ENCODE measurements at regions not wholly inside any gene's neighbourhood (a gene's known extent, or its start where the extent isn't known, plus 50 kb on each side); places are given as distances from the start of the nearest gene placed in this dataset.
A peak's percentile ranks its signal among the peaks of the same experiment; 100 is the strongest.

DNA sequence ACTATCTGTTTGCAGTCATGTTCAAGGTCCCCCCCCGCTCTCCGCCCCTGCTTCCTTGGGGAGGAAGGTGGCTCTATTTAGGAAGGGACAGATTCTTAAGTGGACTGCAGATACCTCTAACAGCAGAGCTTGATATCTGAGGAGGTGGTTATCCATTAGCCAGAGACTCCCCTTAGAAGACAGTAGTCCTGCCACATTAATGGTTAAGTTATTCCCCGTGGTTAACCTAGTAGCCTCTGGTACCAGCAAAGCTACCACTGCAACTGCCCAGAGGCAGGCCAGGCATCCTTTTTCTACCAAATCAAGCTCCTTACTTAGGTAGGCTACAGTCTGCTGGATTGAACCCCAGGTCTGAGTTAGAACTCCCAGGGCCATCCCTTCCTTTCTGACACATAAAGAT, 162.1 kb upstream of the AVPR1A start:
- TF ChIP-seq EZH2 (IDR thresholded peaks at IDR 0.05; ENCODE audit: insufficient read depth, poor library complexity, severe bottlenecking) (no peak), EZH2phosphoT487 (IDR thresholded peaks at IDR 0.05; ENCODE audit: insufficient read depth, low read depth) (no peak)
- H3K9me2 ChIP-seq (ENCODE audit: insufficient read depth), result no peaks in the 10 kb centered on the region
- H2AFZ ChIP-seq, result no peak overlapping the region
- H3K36me3 ChIP-seq (ENCODE audit: low read depth), result no peaks in the 10 kb centered on the region
- H3K4me1 ChIP-seq (ENCODE audit: insufficient read depth), result no peaks in the 10 kb centered on the region
- H3K9ac ChIP-seq, result no peak overlapping the region
- in situ Hi-C loops (cut with MboI), result no loop called here
- no peaks in the 10 kb centered on the region for H3F3A ChIP-seq (ENCODE audit: insufficient read depth)
- H3K4me3 ChIP-seq, result no peak overlapping the region
- no peaks in the 10 kb centered on the region for H4K20me1 ChIP-seq (ENCODE audit: insufficient read depth)
- no peak overlapping the region for H3K4me2 ChIP-seq (ENCODE audit: unreplicated experiment)
- DNase-seq, result no peak
- no peaks in the 10 kb centered on the region for H3K9me3 ChIP-seq (ENCODE audit: low read depth)
- 57 to 66% methylated on average over 3 of the region's 3 CpGs for WGBS, 2 experiments (ENCODE audit: low coverage in 1 of 2, low lambda C conversion rate in 2 of 2, missing lambda C conversion rate in 2 of 2)
- H3K27me3 ChIP-seq (replicated peaks; ENCODE audit: insufficient read depth), result no peaks in the 10 kb centered on the region
- no peak overlapping the region for H3K27ac ChIP-seq
- no peaks in the 10 kb centered on the region for H3K79me2 ChIP-seq (ENCODE audit: insufficient read depth)

GRCh38 chr12:63308671-63309070, 157.7 kb upstream of the AVPR1A start:
- no peaks in the 10 kb centered on the region for H3K79me2 ChIP-seq (ENCODE audit: insufficient read depth)
- no peak overlapping the region for H3K9ac ChIP-seq
- no peak overlapping the region for H3K4me3 ChIP-seq
- H2AFZ ChIP-seq, result no peak overlapping the region
- H3K4me2 ChIP-seq (ENCODE audit: unreplicated experiment), result no peak overlapping the region
- no peaks in the 10 kb centered on the region for H3K27me3 ChIP-seq (replicated peaks; ENCODE audit: insufficient read depth)
- H3K36me3 ChIP-seq (ENCODE audit: low read depth), result no peaks in the 10 kb centered on the region
- peak; percentile 19 for DNase-seq
- in situ Hi-C loops (cut with MboI), result no loop called here
- no peaks in the 10 kb centered on the region for H3K4me1 ChIP-seq (ENCODE audit: insufficient read depth)
- H3F3A ChIP-seq (ENCODE audit: insufficient read depth), result no peaks in the 10 kb centered on the region
- WGBS, 2 experiments (ENCODE audit: low coverage in 1 of 2, low lambda C conversion rate in 2 of 2, missing lambda C conversion rate in 2 of 2), result 1 to 10% methylated on average over 3 of the region's 3 CpGs
- no peak for TF ChIP-seq EZH2 (IDR thresholded peaks at IDR 0.05; ENCODE audit: insufficient read depth, poor library complexity, severe bottlenecking)
- no peak for TF ChIP-seq EZH2phosphoT487 (IDR thresholded peaks at IDR 0.05; ENCODE audit: insufficient read depth, low read depth)
- no peaks in the 10 kb centered on the region for H3K9me3 ChIP-seq (ENCODE audit: low read depth)
- no peak overlapping the region for H3K27ac ChIP-seq
- H4K20me1 ChIP-seq (ENCODE audit: insufficient read depth), result no peaks in the 10 kb centered on the region
- H3K9me2 ChIP-seq (ENCODE audit: insufficient read depth), result no peaks in the 10 kb centered on the region

GRCh38 chr12:63307849-63308248, 156.8 kb upstream of the AVPR1A start:
- no peaks in the 10 kb centered on the region for H3K36me3 ChIP-seq (ENCODE audit: low read depth)
- no peak overlapping the region for H3K27ac ChIP-seq
- no peaks in the 10 kb centered on the region for H3F3A ChIP-seq (ENCODE audit: insufficient read depth)
- no peaks in the 10 kb centered on the region for H3K9me3 ChIP-seq (ENCODE audit: low read depth)
- H3K4me3 ChIP-seq, result no peak overlapping the region
- H3K27me3 ChIP-seq (replicated peaks; ENCODE audit: insufficient read depth), result no peaks in the 10 kb centered on the region
- H3K9me2 ChIP-seq (ENCODE audit: insufficient read depth), result no peaks in the 10 kb centered on the region
- no peak for DNase-seq
- no peak overlapping the region for H3K4me2 ChIP-seq (ENCODE audit: unreplicated experiment)
- 72 to 82% methylated on average over 8 of the region's 8 CpGs for WGBS, 2 experiments (ENCODE audit: low coverage in 1 of 2, low lambda C conversion rate in 2 of 2, missing lambda C conversion rate in 2 of 2)
- no peaks in the 10 kb centered on the region for H3K4me1 ChIP-seq (ENCODE audit: insufficient read depth)
- no peak for TF ChIP-seq EZH2 (IDR thresholded peaks at IDR 0.05; ENCODE audit: insufficient read depth, poor library complexity, severe bottlenecking)
- TF ChIP-seq EZH2phosphoT487 (IDR thresholded peaks at IDR 0.05; ENCODE audit: insufficient read depth, low read depth), result no peak
- no peak overlapping the region for H2AFZ ChIP-seq
- H3K79me2 ChIP-seq (ENCODE audit: insufficient read depth), result no peaks in the 10 kb centered on the region
- no peaks in the 10 kb centered on the region for H4K20me1 ChIP-seq (ENCODE audit: insufficient read depth)
- no peak overlapping the region for H3K9ac ChIP-seq
- in situ Hi-C loops (cut with MboI), result no loop called here

GRCh38 chr12:63305901-63306875, 155.2 kb upstream of the AVPR1A start:
- Histone ChIP-seq H4K20me1 (ENCODE audit: insufficient read depth) (no peaks in the 10 kb centered on the region), H3K9me2 (ENCODE audit: insufficient read depth) (no peaks in the 10 kb centered on the region), H3K36me3 (ENCODE audit: low read depth) (no peaks in the 10 kb centered on the region), H3K9ac (no peak overlapping the region), H3K4me2 (ENCODE audit: unreplicated experiment) (no peak overlapping the region), H3K4me3 (no peak overlapping the region), H2AFZ (no peak overlapping the region), H3K4me1 (ENCODE audit: insufficient read depth) (no peaks in the 10 kb centered on the region), H3K79me2 (ENCODE audit: insufficient read depth) (no peaks in the 10 kb centered on the region), H3K27me3 (replicated peaks; ENCODE audit: insufficient read depth) (no peaks in the 10 kb centered on the region), H3K9me3 (ENCODE audit: low read depth) (no peaks in the 10 kb centered on the region), H3F3A (ENCODE audit: insufficient read depth) (no peaks in the 10 kb centered on the region), H3K27ac (no peak overlapping the region)
- no peak for DNase-seq
- 60 to 66% methylated on average over 12 to 14 of the region's 14 CpGs for WGBS, 2 experiments (ENCODE audit: low coverage in 1 of 2, low lambda C conversion rate in 2 of 2, missing lambda C conversion rate in 2 of 2)
- in situ Hi-C loops (cut with MboI), result no loop called here
- TF ChIP-seq EZH2phosphoT487 (IDR thresholded peaks at IDR 0.05; ENCODE audit: insufficient read depth, low read depth) (no peak), EZH2 (IDR thresholded peaks at IDR 0.05; ENCODE audit: insufficient read depth, poor library complexity, severe bottlenecking) (no peak)
